Activated CD4-positive, CD25-positive, alpha-beta regulatory T cell treated with anti-CD3 and anti-CD28 coated beads, Interleukin-2, amount 50 U/mL, for 16 hours (primary cell): ENCODE measurements at regions not wholly inside any gene's neighbourhood (a gene's known extent, or its start where the extent isn't known, plus 50 kb on each side); places are given as distances from the start of the nearest gene placed in this dataset.

Experiments used
- DNase-seq: peaks from one replicate; pipeline ENCODE4 v3.0.0-alpha.2; 2020; ENCODE audit warnings: low read depth, low spot score

- no peak for DNase-seq
Measured at GRCh38 chr2:71892896-71893295, 254.8 kb downstream of the CYP26B1 start.

GRCh38 chr2:71892423-71892730 is 255.3 kb downstream of the CYP26B1 start:
- no peak for DNase-seq

- DNase-seq = no peak
Measured at GRCh38 chr2:71891719-71892422, 255.8 kb downstream of the CYP26B1 start.

- no peak for DNase-seq
Measured at GRCh38 chr2:71891155-71891554, 256.5 kb downstream of the CYP26B1 start.

- no peak for DNase-seq
Measured at GRCh38 chr2:71889759-71890684, 257.6 kb downstream of the CYP26B1 start.

GRCh38 chr2:71888751-71889445 is 258.8 kb downstream of the CYP26B1 start:
- DNase-seq = no peak

GRCh38 chr2:71887196-71887595 is 260.5 kb downstream of the CYP26B1 start:
- DNase-seq = no peak

- no peak for DNase-seq
Measured at GRCh38 chr2:71886241-71886640, 261.4 kb downstream of the CYP26B1 start.

GRCh38 chr2:71884303-71885042 is 263.2 kb downstream of the CYP26B1 start:
- no peak for DNase-seq

- DNase-seq = no peak
Measured at GRCh38 chr2:71882949-71883472, 264.7 kb downstream of the CYP26B1 start.

GRCh38 chr2:71882236-71882946 is 265.3 kb downstream of the CYP26B1 start:
- no peak for DNase-seq

GRCh38 chr2:71880846-71881610 is 266.6 kb downstream of the CYP26B1 start:
- no peak for DNase-seq

- DNase-seq = no peak
Measured at GRCh38 chr2:71880287-71880686, 267.4 kb downstream of the CYP26B1 start.

- no peak for DNase-seq
Measured at GRCh38 chr2:71879509-71880184, 268.0 kb downstream of the CYP26B1 start.

- no peak for DNase-seq
Measured at GRCh38 chr2:71878626-71879508, 268.8 kb downstream of the CYP26B1 start.

- DNase-seq = no peak
Measured at GRCh38 chr2:71877636-71878035, 270.0 kb downstream of the CYP26B1 start.

- DNase-seq = no peak
Measured at GRCh38 chr2:71876542-71877451, 270.9 kb downstream of the CYP26B1 start.
